Liver (tissue), 3 donors: ENCODE measurements at regions not wholly inside any gene's neighbourhood (a gene's known extent, or its start where the extent isn't known, plus 50 kb on each side); places are given as distances from the start of the nearest gene placed in this dataset.

Source experiments
- EGR1 ChIP-seq, 2 donors: IDR thresholded peaks; 2 replicates each; pipeline ENCODE4 v1.6.1; 2016 to 2018; ENCODE audit warnings: antibody characterized with exemption in 2 of 2, low read depth in 2 of 2
- FOXA1 ChIP-seq: IDR thresholded peaks from 2 replicates; pipeline ENCODE4 v1.6.1; 2016; ENCODE audit warnings: antibody characterized with exemption
- RAD21 ChIP-seq, 2 donors: IDR thresholded peaks; 2 replicates each; pipeline ENCODE4 v1.6.1; 2016; ENCODE audit warnings: antibody characterized with exemption in 2 of 2, mild to moderate bottlenecking in 2 of 2
- SP1 ChIP-seq: IDR thresholded peaks from 2 replicates; pipeline ENCODE4 v1.6.1; 2018; ENCODE audit warnings: antibody characterized with exemption, mild to moderate bottlenecking
- YY1 ChIP-seq: IDR thresholded peaks from 2 replicates; pipeline ENCODE4 v1.6.1; 2016; ENCODE audit warnings: antibody characterized with exemption, mild to moderate bottlenecking
- TF ChIP-seq, protein P1 (sequence below): fragments of 150-350 bp; IDR thresholded peaks from 2 replicates; pipeline ENCODE4 v1.5.1; 2017; ENCODE audit warnings: improper control_type of control experiment, low read depth, low read length; ENCODE audit not compliant: missing input control
- TF ChIP-seq, protein P2 (sequence below): IDR thresholded peaks from 2 replicates; pipeline ENCODE4 v1.6.1; 2016; ENCODE audit warnings: antibody characterized with exemption
- donor health status: healthy.
- donor health status: healthy.

DNA sequence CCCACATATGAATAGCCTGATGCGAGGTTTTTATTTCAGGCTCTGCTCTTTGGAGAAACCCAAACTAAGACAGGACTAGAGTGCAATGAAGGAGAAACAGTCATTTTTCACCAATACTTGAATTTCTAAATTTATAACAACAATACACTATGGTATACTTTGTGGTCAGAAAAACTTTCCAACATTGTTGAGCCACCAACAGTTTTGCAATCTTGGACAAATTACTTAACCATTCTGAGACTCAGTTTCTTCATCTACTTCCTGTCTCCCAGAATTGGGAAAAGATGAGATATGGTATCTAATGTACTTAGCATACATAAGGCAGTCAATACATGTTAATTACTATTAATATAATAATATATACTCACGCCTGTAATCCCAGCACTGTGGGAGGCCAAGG lies 519.8 kb upstream of the PLXNA2 start:
- TF ChIP-seq, protein P1, sequence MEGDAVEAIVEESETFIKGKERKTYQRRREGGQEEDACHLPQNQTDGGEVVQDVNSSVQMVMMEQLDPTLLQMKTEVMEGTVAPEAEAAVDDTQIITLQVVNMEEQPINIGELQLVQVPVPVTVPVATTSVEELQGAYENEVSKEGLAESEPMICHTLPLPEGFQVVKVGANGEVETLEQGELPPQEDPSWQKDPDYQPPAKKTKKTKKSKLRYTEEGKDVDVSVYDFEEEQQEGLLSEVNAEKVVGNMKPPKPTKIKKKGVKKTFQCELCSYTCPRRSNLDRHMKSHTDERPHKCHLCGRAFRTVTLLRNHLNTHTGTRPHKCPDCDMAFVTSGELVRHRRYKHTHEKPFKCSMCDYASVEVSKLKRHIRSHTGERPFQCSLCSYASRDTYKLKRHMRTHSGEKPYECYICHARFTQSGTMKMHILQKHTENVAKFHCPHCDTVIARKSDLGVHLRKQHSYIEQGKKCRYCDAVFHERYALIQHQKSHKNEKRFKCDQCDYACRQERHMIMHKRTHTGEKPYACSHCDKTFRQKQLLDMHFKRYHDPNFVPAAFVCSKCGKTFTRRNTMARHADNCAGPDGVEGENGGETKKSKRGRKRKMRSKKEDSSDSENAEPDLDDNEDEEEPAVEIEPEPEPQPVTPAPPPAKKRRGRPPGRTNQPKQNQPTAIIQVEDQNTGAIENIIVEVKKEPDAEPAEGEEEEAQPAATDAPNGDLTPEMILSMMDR, result no peak
- TF ChIP-seq YY1 (no peak), RAD21 (IDR thresholded peaks at IDR 0.05) (no peak), FOXA1 (no peak), SP1 (no peak), EGR1 (IDR thresholded peaks at IDR 0.05; ENCODE audit: low read depth in 2 of 2) (no peak)
- TF ChIP-seq, protein P2, sequence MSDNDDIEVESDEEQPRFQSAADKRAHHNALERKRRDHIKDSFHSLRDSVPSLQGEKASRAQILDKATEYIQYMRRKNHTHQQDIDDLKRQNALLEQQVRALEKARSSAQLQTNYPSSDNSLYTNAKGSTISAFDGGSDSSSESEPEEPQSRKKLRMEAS, result no peak
